ENCODE measurements at regions not wholly inside any gene's neighbourhood (a gene's known extent, or its start where the extent isn't known, plus 50 kb on each side); places are given as distances from the start of the nearest gene placed in this dataset.

DNA sequence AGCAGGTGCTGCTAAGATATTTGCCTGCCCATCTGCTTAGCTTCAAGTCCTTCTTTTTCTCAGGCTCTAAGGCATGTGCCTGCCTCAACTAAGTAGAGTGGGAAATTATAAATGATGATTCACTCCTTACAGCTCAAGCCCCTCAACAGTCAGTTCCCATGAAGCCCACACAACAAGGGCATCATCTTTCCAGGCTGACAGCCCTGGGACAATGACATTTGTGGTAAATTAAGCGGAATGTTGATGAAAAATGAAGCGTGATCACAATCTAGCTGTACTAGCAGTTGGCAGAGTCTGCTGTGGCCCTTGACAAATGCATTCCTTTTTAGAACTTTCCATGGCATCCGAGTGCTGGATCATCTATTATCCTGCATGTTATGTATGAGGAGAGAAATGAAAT, 548.6 kb downstream of the KIF4B start:
- H2BK20ac ChIP-seq (ENCODE audit: low read length), result no peak overlapping the region
- H2AFZ ChIP-seq (ENCODE audit: low read length), result no peak overlapping the region
- no peak overlapping the region for H3K14ac ChIP-seq (ENCODE audit: insufficient read length)
- ChIA-PET POLR2A (ENCODE audit: partially characterized antibody) (no interaction called here), CTCF (ENCODE audit: partially characterized antibody) (interaction anchor here (1.4 kb wide), 1 partner anchor 23 kb away, joined by 3 read pairs; no protein-coding TSS in a partner anchor)
- no peak overlapping the region for H2AK5ac ChIP-seq (ENCODE audit: low read depth, low read length)
- H3K18ac ChIP-seq (ENCODE audit: extremely low read depth, low read length), result no peak overlapping the region
- H3K23me2 ChIP-seq (ENCODE audit: low read depth, low read length), result no peaks in the 10 kb centered on the region
- H3K4ac ChIP-seq (replicated peaks; ENCODE audit: insufficient read length, low read depth, low read length), result no peak overlapping the region
- no peaks in the 10 kb centered on the region for H3K36me3 ChIP-seq (ENCODE audit: control insufficient read depth in 2 of 4, insufficient read depth in 4 of 4, low read length in 3 of 4)
- H4K20me1 ChIP-seq (replicated peaks in 1 of 2; ENCODE audit: control insufficient read depth in 1 of 2, insufficient read depth in 2 of 2, low read length in 2 of 2), result no peaks in the 10 kb centered on the region
- H3K79me1 ChIP-seq (ENCODE audit: low read depth, low read length), result no peaks in the 10 kb centered on the region
- H3K4me2 ChIP-seq (ENCODE audit: insufficient read depth in 1 of 2, low read depth in 2 of 2, low read length in 2 of 2), result no peak overlapping the region
- DNase-seq (ENCODE audit: low read depth in 1 of 2, low spot score in 2 of 2) (no peak), FAIRE-seq (no peak)
- H3K4me3 ChIP-seq (ENCODE audit: extremely low read depth in 1 of 4, insufficient read depth in 2 of 4, low read depth in 3 of 4, low read length in 4 of 4), result no peak overlapping the region
- no peak overlapping the region for H4K91ac ChIP-seq (replicated peaks; ENCODE audit: insufficient read length, low read length)
- no peak overlapping the region for H4K8ac ChIP-seq (ENCODE audit: extremely low read depth, insufficient read depth, low read length)
- no peak overlapping the region for H2BK12ac ChIP-seq (ENCODE audit: low read depth, low read length)
- no peak overlapping the region for H2BK15ac ChIP-seq (ENCODE audit: low read length)
- H3K27me3 ChIP-seq (replicated peaks in 1 of 4; ENCODE audit: control insufficient read depth in 3 of 4, extremely low read depth in 1 of 4, insufficient read depth in 3 of 4, low read length in 3 of 4), result no peaks in the 10 kb centered on the region
- H3K56ac ChIP-seq (replicated peaks; ENCODE audit: insufficient read length, low read depth, low read length), result no peak overlapping the region
- H3K27ac ChIP-seq (ENCODE audit: low read depth, low read length), result no peak overlapping the region
- no peak overlapping the region for H3K23ac ChIP-seq (ENCODE audit: insufficient read length)
- no peak overlapping the region for H3K9ac ChIP-seq (replicated peaks in 1 of 4; ENCODE audit: extremely low read depth in 1 of 4, low read depth in 3 of 4, low read length in 3 of 4)
- no peaks in the 10 kb centered on the region for H3K79me2 ChIP-seq (ENCODE audit: control insufficient read depth in 1 of 2, insufficient read depth in 2 of 2, low read length in 2 of 2)
- no peaks in the 10 kb centered on the region for H3K9me3 ChIP-seq (ENCODE audit: insufficient read depth in 2 of 2, low read depth in 1 of 2, low read length in 1 of 2)
- WGBS, 2 experiments (ENCODE audit: extremely low coverage in 1 of 2, insufficient coverage in 1 of 2, insufficient read length in 1 of 2, insufficient replicate concordance in 2 of 2, low coverage in 1 of 2, low lambda C conversion rate in 2 of 2, missing lambda C conversion rate in 1 of 2), result 90% methylated on average over 3 of the region's 3 CpGs; no CpG with 5 or more reads in 1 of the 2 experiments
- no peak overlapping the region for H4K5ac ChIP-seq (ENCODE audit: insufficient read length, low read depth, low read length)
- H2BK120ac ChIP-seq (replicated peaks; ENCODE audit: low read depth, low read length), result no peak overlapping the region
- no peak overlapping the region for H2BK5ac ChIP-seq (ENCODE audit: low read depth, low read length)
- H3K4me1 ChIP-seq (replicated peaks in 1 of 4; ENCODE audit: control insufficient read depth in 3 of 4, insufficient read depth in 4 of 4, low read length in 3 of 4), result no peaks in the 10 kb centered on the region
- TF ChIP-seq POU5F1 (IDR thresholded peaks at IDR 0.05; ENCODE audit: low read depth, low read length) (no peak), RBBP5 (IDR thresholded peaks at IDR 0.05; ENCODE audit: borderline replicate concordance, low read depth, low read length) (no peak), CBX5 (IDR thresholded peaks at IDR 0.05; ENCODE audit: low read depth, low read length) (no peak), CTBP2 (IDR thresholded peaks at IDR 0.05; ENCODE audit: borderline replicate concordance, insufficient read depth, insufficient read length, low read length) (no peak), EP300 (IDR thresholded peaks at IDR 0.05; ENCODE audit: borderline replicate concordance in 1 of 2, low read depth in 2 of 2, low read length in 2 of 2) (no peak), SIX5 (IDR thresholded peaks at IDR 0.05; ENCODE audit: low read depth, low read length) (no peak), KDM5A (IDR thresholded peaks at IDR 0.05; ENCODE audit: low read length) (no peak), SIRT6 (IDR thresholded peaks at IDR 0.05; ENCODE audit: low read length) (no peak), POLR2A (IDR thresholded peaks at IDR 0.05; ENCODE audit: control extremely low read depth in 1 of 2, low read depth in 2 of 2, low read length in 2 of 2) (no peak), KDM4A (IDR thresholded peaks at IDR 0.05; ENCODE audit: low read depth, low read length, severe bottlenecking) (no peak), TBP (IDR thresholded peaks at IDR 0.05; ENCODE audit: low read depth, low read length) (no peak), CBX8 (IDR thresholded peaks at IDR 0.05; ENCODE audit: borderline replicate concordance, low read depth, low read length) (no peak), GABPA (IDR thresholded peaks at IDR 0.05; ENCODE audit: borderline replicate concordance, insufficient read depth, low read length) (no peak), SP2 (IDR thresholded peaks at IDR 0.05; ENCODE audit: low read length) (no peak), ASH2L (IDR thresholded peaks at IDR 0.05; ENCODE audit: low read length) (no peak), BRCA1 (IDR thresholded peaks at IDR 0.05; ENCODE audit: low read depth, low read length) (no peak), FOSL1 (IDR thresholded peaks at IDR 0.05; ENCODE audit: insufficient read depth, low read depth, low read length) (no peak)

Measured in H1 (cell line).